Islet precursor cell (in vitro differentiated cells): ENCODE measurements at regions not wholly inside any gene's neighbourhood (a gene's known extent, or its start where the extent isn't known, plus 50 kb on each side); places are given as distances from the start of the nearest gene placed in this dataset.

Experiments used
- DNase-seq: peaks from one replicate; pipeline ENCODE4 v3.0.0-alpha.2; 2018

- no peak for DNase-seq
These were observed 482.9 kb upstream of the HS6ST1 start for GRCh38 chr2:128801576-128801975.

- DNase-seq: peak; percentile 27
These were observed 484.6 kb upstream of the HS6ST1 start for GRCh38 chr2:128803222-128803621.

- no peak for DNase-seq
These were observed 486.6 kb upstream of the HS6ST1 start for GRCh38 chr2:128805237-128805636.

GRCh38 chr2:128805918-128806317 lies 487.2 kb upstream of the HS6ST1 start:
- DNase-seq: no peak

- no peak for DNase-seq
These were observed 488.6 kb upstream of the HS6ST1 start for GRCh38 chr2:128807317-128807716.

- DNase-seq: no peak
These were observed 490.0 kb upstream of the HS6ST1 start for GRCh38 chr2:128808462-128809258.

- DNase-seq: no peak
These were observed 490.6 kb upstream of the HS6ST1 start for GRCh38 chr2:128809259-128809636.

- no peak for DNase-seq
These were observed 491.2 kb upstream of the HS6ST1 start for GRCh38 chr2:128809880-128810279.

GRCh38 chr2:128812183-128812940 lies 493.7 kb upstream of the HS6ST1 start:
- DNase-seq: no peak

- no peak for DNase-seq
These were observed 494.8 kb upstream of the HS6ST1 start for GRCh38 chr2:128813352-128814034.

GRCh38 chr2:128815248-128815647 lies 496.6 kb upstream of the HS6ST1 start:
- no peak for DNase-seq

GRCh38 chr2:128817171-128817570 lies 498.5 kb upstream of the HS6ST1 start:
- DNase-seq: peak; percentile 44

GRCh38 chr2:128817813-128818212 lies 499.1 kb upstream of the HS6ST1 start:
- no peak for DNase-seq

GRCh38 chr2:128818248-128818647 lies 499.6 kb upstream of the HS6ST1 start:
- no peak for DNase-seq

- peak; percentile 34 for DNase-seq
These were observed 500.2 kb upstream of the HS6ST1 start for GRCh38 chr2:128818704-128819491.

- DNase-seq: no peak
These were observed 501.8 kb upstream of the HS6ST1 start for GRCh38 chr2:128820452-128820851.

GRCh38 chr2:128821010-128821409 lies 502.3 kb upstream of the HS6ST1 start:
- no peak for DNase-seq

GRCh38 chr2:128832946-128833663 lies 514.4 kb upstream of the HS6ST1 start:
- DNase-seq: no peak

- DNase-seq: no peak
These were observed 515.0 kb upstream of the HS6ST1 start for GRCh38 chr2:128833664-128834027.

- DNase-seq: no peak
These were observed 515.7 kb upstream of the HS6ST1 start for GRCh38 chr2:128834207-128834879.

- DNase-seq: peak; percentile 37
These were observed 516.2 kb upstream of the HS6ST1 start for GRCh38 chr2:128834880-128835252.
